Stimulated activated CD4-positive, alpha-beta T cell treated with anti-CD3 and anti-CD28 coated beads, Interleukin-15, amount 100 ng/mL, for 48 hours (primary cell): ENCODE measurements at regions not wholly inside any gene's neighbourhood (a gene's known extent, or its start where the extent isn't known, plus 50 kb on each side); places are given as distances from the start of the nearest gene placed in this dataset.

Source experiments
- DNase-seq, 2 donors: peaks; one replicate each; pipeline ENCODE4 v3.0.0-alpha.2; 2020; ENCODE audit warnings: low read depth in 2 of 2

GRCh38 chr22:46078241-46079092 lies 71.9 kb upstream of the PPARA start:
- no peak for DNase-seq

- no peak for DNase-seq
These were observed 71.0 kb upstream of the PPARA start for GRCh38 chr22:46079093-46079860.

- no peak for DNase-seq
These were observed 70.2 kb upstream of the PPARA start for GRCh38 chr22:46079861-46080821.

- DNase-seq = no peak
These were observed 69.1 kb upstream of the PPARA start for GRCh38 chr22:46081036-46081830.

GRCh38 chr22:46081831-46082210 lies 68.5 kb upstream of the PPARA start:
- DNase-seq = no peak

- no peak for DNase-seq
These were observed 67.7 kb upstream of the PPARA start for GRCh38 chr22:46082633-46083032.

GRCh38 chr22:46083383-46084350 lies 66.7 kb upstream of the PPARA start:
- DNase-seq = no peak

- no peak for DNase-seq
These were observed 66.0 kb upstream of the PPARA start for GRCh38 chr22:46084376-46084775.

GRCh38 chr22:46084943-46085827 lies 65.1 kb upstream of the PPARA start:
- no peak for DNase-seq

GRCh38 chr22:46085828-46086576 lies 64.3 kb upstream of the PPARA start:
- no peak for DNase-seq

GRCh38 chr22:46086577-46087335 lies 63.6 kb upstream of the PPARA start:
- DNase-seq = no peak

- DNase-seq = no peak
These were observed 63.0 kb upstream of the PPARA start for GRCh38 chr22:46087336-46087690.

- DNase-seq = no peak
These were observed 62.5 kb upstream of the PPARA start for GRCh38 chr22:46087816-46088277.

GRCh38 chr22:46088541-46089311 lies 61.6 kb upstream of the PPARA start:
- no peak for DNase-seq

GRCh38 chr22:46089426-46090035 lies 60.8 kb upstream of the PPARA start:
- DNase-seq = no peak

GRCh38 chr22:46090036-46090591 lies 60.2 kb upstream of the PPARA start:
- no peak for DNase-seq
